Fibroblast of peridontal ligament (primary cell): ENCODE measurements at regions not wholly inside any gene's neighbourhood (a gene's known extent, or its start where the extent isn't known, plus 50 kb on each side); places are given as distances from the start of the nearest gene placed in this dataset.

ENCODE experiments used
- DNase-seq: peaks from one replicate; pipeline ENCODE4 v3.0.0-alpha.2; 2010; ENCODE audit errors: extremely low read depth

DNA sequence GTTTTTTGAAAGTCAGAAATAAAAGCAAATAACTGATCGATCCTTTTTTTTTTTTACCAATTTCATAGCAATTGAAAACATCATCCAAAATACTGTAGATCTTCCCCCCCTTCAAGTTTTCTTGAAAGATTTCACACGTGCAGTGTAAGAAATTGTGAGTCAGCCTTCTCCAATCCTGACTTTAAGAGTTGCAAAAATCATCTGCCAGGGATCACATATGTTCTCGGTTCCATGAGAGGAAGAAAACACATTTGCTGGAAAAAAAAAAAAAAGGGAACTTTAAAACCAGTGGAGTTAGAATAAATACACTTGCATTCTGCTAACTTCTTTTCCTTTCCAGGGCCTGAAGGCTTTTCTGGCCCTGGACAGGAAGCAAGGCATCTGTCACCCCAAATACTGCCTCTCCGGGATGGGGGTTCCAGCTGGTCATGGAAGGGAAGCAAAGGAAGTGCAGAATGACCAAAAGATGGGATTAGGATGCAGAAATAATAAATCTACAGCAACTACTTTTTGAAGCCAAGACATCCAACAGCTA, 198.4 kb upstream of the KIAA1217 start:
- DNase-seq = no peak

DNA sequence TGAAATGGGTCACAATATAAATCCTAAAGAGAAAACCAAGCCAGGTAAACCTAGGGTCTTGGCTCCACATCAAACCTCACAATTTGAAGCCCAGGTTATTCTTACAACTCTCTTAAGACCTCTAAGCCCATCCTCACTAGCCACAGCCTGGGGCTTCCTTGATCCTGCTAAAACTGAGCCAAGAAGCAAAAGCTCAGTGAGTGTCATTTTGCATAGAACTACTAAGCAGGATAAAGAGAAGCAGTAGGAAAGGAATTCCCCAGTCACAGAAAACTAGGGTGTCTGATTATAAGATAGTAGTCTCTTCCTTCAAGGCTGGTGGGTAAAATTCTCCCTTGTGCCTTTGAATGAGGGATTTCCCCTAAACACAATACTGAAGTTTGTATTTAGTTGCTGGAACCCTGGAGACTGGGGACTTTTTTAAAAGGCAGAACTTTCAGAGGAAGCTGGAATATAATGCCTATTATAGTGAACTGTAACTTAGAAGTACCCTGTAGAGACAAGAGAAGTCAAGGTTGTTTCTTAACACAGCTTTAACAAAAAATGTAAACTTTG, 196.6 kb upstream of the KIAA1217 start:
- DNase-seq = no peak

DNA sequence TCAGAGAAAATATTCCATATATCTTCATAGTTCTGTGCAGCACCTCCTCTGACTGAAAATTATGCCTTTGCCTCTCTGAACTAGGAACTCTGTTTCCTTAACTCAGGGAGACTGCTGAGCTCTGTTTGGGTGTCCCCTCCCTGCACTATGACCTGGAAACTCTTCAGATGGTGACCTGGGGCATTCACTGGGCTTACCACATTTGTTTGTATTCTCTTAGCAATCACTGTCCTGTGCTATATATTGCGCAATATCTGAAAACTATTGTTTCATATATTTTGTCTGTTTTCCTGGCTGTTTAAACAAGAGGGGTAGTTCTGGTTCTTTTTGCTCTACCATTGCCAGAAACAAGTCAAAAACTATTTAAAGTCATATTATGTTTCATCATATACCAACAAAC, 181.8 kb upstream of the KIAA1217 start:
- DNase-seq = no peak

GRCh38 chr10:24034571-24034970, 174.4 kb upstream of the KIAA1217 start:
- DNase-seq = no peak

DNA sequence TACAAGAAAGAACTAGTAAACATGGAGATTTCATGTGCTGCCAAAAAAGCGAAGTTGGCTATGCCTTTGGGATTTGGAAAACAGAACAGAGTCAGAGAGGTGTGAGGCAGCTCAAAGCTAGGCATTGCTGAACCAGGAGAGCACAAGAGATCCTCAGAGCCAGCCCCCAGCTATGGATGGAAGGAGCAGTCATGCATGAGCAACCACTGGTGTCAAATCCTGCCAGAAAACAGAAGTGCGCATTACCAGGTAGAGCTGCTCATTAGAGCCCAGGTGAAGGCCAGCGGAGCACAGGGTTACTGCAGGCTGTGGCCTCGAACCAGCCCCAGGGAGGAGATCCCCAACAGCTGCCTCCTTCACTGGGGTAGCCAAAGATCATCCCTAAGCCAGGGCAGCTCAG, 173.2 kb upstream of the KIAA1217 start:
- no peak for DNase-seq

DNA sequence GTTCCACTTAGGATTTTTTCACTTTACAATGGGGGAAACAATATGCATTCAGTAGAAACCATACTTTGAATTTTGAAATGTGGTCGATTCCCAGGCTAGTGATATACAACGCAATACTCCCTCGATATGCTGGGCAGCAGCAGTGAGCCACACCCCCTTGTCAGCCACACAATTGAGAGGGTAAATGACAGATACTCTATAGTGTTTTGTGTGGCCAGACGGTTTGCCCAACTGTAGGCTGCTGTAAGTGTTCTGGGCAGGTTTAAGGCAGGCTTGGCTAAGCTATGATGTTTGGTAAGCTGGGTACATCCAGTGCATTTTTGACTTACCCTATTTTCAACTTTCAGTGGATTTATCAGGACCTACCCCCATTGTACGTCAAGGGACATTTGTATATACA, 169.6 kb upstream of the KIAA1217 start:
- no peak for DNase-seq

GRCh38 chr10:24039897-24040296, 169.0 kb upstream of the KIAA1217 start:
- no peak for DNase-seq

DNA sequence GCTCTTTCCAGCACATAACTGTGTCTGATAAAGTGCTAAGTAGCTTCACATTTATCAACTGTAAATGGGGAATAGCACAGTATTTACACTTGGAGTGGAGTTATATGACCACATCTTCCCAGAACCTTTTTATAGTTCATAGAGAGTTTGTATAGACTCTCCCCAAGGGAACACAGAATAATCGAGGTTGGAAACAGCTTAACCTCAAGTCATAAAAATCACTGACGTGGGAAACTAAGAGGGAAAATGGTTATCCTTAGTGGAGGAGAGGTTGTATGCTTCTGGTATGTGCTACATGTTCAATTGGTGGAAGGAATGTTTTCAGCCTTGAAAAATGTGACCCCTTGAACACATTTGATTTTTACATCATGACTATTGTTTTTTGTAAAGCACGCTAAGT, 167.9 kb upstream of the KIAA1217 start:
- no peak for DNase-seq

GRCh38 chr10:24041834-24042233, 167.1 kb upstream of the KIAA1217 start:
- DNase-seq = no peak

GRCh38 chr10:24042884-24043283, 166.1 kb upstream of the KIAA1217 start:
- DNase-seq = no peak

DNA sequence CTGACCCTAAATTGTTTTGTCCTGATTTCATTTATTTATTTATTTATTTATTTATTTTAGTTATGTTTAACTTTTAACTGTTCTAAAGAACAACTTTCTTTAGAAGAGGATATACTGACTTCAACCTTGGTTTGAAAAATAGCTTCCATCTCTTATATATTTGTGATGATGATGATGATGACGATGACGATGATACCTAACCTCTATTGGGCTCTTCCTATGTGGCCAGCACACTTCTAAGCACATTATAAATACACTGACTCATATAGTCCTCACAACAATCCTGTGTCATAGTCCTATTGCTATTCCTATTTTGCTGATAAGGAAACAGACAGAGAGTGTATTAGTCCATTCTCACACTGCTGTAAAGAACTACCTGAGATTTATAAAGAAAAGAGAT, 162.9 kb upstream of the KIAA1217 start:
- no peak for DNase-seq

- no peak for DNase-seq
Measured at GRCh38 chr10:24047176-24047575, 161.8 kb upstream of the KIAA1217 start.

DNA sequence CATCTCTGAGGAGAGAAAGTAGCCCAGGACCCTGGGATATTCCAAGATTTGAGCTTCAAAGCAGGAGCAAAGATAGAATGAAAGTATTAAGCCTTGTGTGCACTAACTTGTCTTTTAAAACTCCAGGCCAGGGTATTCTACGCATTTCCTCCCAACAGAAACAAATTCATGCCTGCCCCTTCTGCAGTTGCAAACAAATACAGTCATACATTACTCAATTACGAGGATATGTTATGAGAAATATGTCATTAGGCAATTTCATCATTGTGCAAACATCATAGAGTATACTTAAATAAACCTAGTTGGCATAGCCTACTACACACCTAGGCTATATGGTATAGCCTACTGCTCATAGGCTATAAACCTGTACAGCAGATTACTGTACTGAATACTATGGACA, 154.5 kb upstream of the KIAA1217 start:
- no peak for DNase-seq

GRCh38 chr10:24080207-24080606, 128.7 kb upstream of the KIAA1217 start:
- no peak for DNase-seq

GRCh38 chr10:24086296-24087086, 122.4 kb upstream of the KIAA1217 start:
- DNase-seq = no peak

GRCh38 chr10:24091256-24091655, 117.7 kb upstream of the KIAA1217 start:
- no peak for DNase-seq

- DNase-seq = no peak
Measured at GRCh38 chr10:24096281-24096680, 112.7 kb upstream of the KIAA1217 start.

- DNase-seq = no peak
Measured at GRCh38 chr10:24097751-24098207, 111.2 kb upstream of the KIAA1217 start.

- DNase-seq = no peak
Measured at GRCh38 chr10:24104895-24105294, 104.0 kb upstream of the KIAA1217 start.

DNA sequence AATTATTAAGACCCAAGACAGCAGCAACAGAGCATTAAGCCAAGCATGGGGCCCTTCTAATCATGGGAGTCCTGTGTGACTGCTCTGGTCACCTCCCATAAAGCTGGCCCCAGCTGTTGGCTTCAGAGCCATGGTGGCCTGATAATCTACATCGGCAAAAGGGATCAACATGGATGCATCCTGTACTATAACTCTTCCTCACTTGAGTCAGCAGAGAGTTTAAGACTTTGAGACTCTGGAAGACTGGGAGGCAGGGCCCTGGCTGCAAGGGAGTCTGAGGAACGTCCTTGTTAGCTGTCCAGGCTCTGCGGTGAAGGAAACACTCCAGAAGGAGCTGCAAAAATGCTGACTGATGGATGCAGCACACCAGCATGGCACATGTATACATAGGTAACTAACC, 95.0 kb upstream of the KIAA1217 start:
- DNase-seq = no peak

- DNase-seq = no peak
Measured at GRCh38 chr10:24114556-24114955, 94.4 kb upstream of the KIAA1217 start.

DNA sequence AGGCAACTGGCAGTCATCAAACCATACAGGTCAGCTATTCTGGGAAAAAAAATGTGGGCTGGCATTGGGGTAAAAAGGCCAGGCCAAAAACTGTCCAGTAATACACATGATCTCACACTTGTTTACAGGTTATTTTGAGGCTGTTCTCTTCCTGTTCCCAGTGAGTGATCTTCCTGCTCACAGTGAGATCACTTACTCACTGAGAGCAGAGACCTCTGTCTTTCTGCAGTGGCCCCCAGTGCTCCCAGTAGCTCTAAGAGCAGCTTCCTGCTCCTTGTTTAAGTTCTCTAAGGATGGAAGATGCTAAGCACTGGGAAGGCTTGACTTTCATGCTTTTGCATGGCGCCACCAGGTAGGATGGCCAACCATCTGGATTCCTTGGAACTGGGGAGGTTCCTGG, 93.5 kb upstream of the KIAA1217 start:
- no peak for DNase-seq

DNA sequence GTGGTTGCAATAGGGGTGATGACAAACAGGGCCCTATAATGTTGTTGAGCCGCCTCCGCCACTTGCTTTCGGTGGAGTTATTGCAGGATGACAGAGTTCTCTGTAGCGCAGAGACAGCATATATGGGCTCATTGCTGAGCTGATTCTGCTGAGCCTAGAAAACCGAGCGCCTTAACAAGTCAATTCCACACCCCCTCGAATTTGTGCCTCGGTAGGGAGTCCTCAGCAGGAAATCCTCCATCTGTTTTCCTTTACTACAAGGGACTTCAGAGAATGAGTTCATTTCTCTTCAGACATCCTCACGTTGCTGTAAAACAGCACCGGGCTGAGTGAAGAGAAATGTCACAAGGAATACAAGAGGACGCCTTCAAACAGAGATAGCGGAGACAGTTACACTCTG, 90.7 kb upstream of the KIAA1217 start:
- DNase-seq = no peak
